HepG2 (cell line): ENCODE measurements at regions not wholly inside any gene's neighbourhood (a gene's known extent, or its start where the extent isn't known, plus 50 kb on each side); places are given as distances from the start of the nearest gene placed in this dataset.

Source experiments
- CC2D1A ChIP-seq: sonication (generic); formaldehyde crosslinking; IDR thresholded peaks from 2 replicates; pipeline ENCODE4 v1.8.1; 2023; ENCODE audit warnings: mild to moderate bottlenecking, missing genetic modification reagents
- CHD2 ChIP-seq: IDR thresholded peaks from 2 replicates; pipeline ENCODE4 v1.6.1; 2011; ENCODE audit warnings: low read depth, low read length, improper control_type of control experiment
- KMT2A ChIP-seq: sonication (generic); formaldehyde crosslinking; IDR thresholded peaks from 2 replicates; pipeline ENCODE4 v1.4.0; 2020; ENCODE audit warnings: missing genetic modification reagents
- PCBP2 ChIP-seq: fragments of 200-400 bp; formaldehyde crosslinking; optimal IDR thresholded peaks from 2 replicates; pipeline ENCODE3; 2018; ENCODE audit warnings: low read length, low read depth; ENCODE audit not compliant: poor library complexity, severe bottlenecking
- SETDB1 ChIP-seq: sonication (generic); formaldehyde crosslinking; IDR thresholded peaks from 2 replicates; pipeline ENCODE4 v1.5.1; 2020; ENCODE audit warnings: missing genetic modification reagents, mild to moderate bottlenecking, borderline replicate concordance
- TBX2 ChIP-seq: sonication (generic); formaldehyde crosslinking; IDR thresholded peaks from 2 replicates; pipeline ENCODE4 v1.5.0; 2020; ENCODE audit warnings: missing genetic modification reagents, mild to moderate bottlenecking, borderline replicate concordance
- TCF7L2 ChIP-seq: IDR thresholded peaks from 2 replicates; pipeline ENCODE4 v1.6.1; 2011; ENCODE audit warnings: mild to moderate bottlenecking, low read depth, low read length, moderate library complexity
- TP53 ChIP-seq: sonication (generic); formaldehyde crosslinking; conservative IDR thresholded peaks from 2 replicates; pipeline ENCODE4 v1.4.0; 2020; ENCODE audit warnings: missing genetic modification reagents
- ZFP90 ChIP-seq: sonication (generic); formaldehyde crosslinking; IDR thresholded peaks from 2 replicates; pipeline ENCODE4 v1.8.0; 2022; ENCODE audit warnings: missing genetic modification reagents, mild to moderate bottlenecking, inconsistent platforms, borderline replicate concordance
- ZNF383 ChIP-seq: sonication (generic); formaldehyde crosslinking; IDR thresholded peaks from 2 replicates; pipeline ENCODE4 v1.4.0; 2020; ENCODE audit warnings: missing genetic modification reagents, mild to moderate bottlenecking, borderline replicate concordance
- ZNF772 ChIP-seq: sonication (generic); formaldehyde crosslinking; IDR thresholded peaks from 2 replicates; pipeline ENCODE4 v1.5.0; 2020; ENCODE audit warnings: mild to moderate bottlenecking, missing genetic modification reagents
- ZNF83 ChIP-seq: sonication (generic); formaldehyde crosslinking; IDR thresholded peaks from 2 replicates; pipeline ENCODE4 v1.4.0; 2020; ENCODE audit warnings: missing genetic modification reagents, mild to moderate bottlenecking, borderline replicate concordance
- TF ChIP-seq, protein P1 (sequence below): sonication (generic); formaldehyde crosslinking; conservative IDR thresholded peaks from 2 replicates; pipeline ENCODE4 v1.4.0; 2020; ENCODE audit warnings: missing genetic modification reagents
- TF ChIP-seq, protein P2 (sequence below): sonication (generic); formaldehyde crosslinking; IDR thresholded peaks from 2 replicates; pipeline ENCODE4 v1.4.0; 2020; ENCODE audit warnings: missing genetic modification reagents, borderline replicate concordance
- TF ChIP-seq, protein P3 (sequence below): sonication (generic); formaldehyde crosslinking; IDR thresholded peaks from 2 replicates; pipeline ENCODE4 v1.5.1; 2020; ENCODE audit warnings: mild to moderate bottlenecking, missing genetic modification reagents, borderline replicate concordance
- TF ChIP-seq, protein P4 (sequence below): IDR thresholded peaks from 2 replicates; pipeline ENCODE4 v1.6.1; 2012; ENCODE audit warnings: low read depth, low read length, improper control_type of control experiment
- TF ChIP-seq, protein P5 (sequence below): sonication (generic); formaldehyde crosslinking; IDR thresholded peaks from 2 replicates; pipeline ENCODE4 v1.4.0; 2020; ENCODE audit warnings: mild to moderate bottlenecking, missing genetic modification reagents
- TF ChIP-seq, protein P6 (sequence below): sonication (generic); formaldehyde crosslinking; IDR thresholded peaks from 2 replicates; pipeline ENCODE4 v1.4.0; 2020; ENCODE audit warnings: missing genetic modification reagents

DNA sequence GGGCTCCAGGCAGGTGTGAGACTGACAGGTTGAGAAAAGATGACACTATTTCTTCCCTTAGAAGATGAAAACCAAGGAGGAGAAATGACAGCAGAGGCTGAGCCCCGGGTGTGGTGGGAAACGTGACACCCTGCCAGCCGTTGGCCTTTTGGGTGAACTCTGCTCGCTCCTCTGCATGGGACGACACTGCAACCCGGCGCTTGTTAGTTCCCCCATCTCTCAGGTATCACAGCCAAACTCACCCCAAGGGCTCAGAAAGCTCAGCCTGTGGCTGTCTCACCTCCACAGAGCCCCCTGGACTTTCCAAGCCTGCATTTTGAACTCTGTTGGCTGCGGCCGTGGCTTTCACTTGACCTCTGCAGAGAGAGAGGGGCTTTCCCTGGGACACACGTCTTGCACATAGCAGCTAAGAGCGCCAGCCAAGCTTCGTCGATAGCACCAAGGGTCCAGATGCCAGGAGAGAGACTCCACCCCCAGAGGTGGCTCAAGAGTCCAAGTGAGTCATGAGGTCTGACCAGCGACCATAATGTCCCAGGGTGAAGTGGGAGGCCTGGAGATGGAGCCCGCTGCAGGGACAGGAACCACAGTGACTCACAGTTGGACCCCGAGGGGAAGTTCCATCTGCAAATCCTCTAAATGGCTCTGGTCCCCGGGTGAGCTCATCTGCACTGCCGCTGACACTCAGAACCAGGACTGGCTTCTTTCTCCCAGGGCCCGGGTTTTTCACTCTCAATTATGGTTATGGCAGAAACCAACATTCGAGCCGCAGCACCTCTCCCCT lies 301.9 kb downstream of the SOX9 start (continued):
- TF ChIP-seq, protein P1, sequence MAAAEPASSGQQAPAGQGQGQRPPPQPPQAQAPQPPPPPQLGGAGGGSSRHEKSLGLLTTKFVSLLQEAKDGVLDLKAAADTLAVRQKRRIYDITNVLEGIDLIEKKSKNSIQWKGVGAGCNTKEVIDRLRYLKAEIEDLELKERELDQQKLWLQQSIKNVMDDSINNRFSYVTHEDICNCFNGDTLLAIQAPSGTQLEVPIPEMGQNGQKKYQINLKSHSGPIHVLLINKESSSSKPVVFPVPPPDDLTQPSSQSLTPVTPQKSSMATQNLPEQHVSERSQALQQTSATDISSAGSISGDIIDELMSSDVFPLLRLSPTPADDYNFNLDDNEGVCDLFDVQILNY: no peak
- TF ChIP-seq ZNF383 (CRISPR knock-in tag) (0 out of 2 replicates have a peak, but pooled peaks have one; percentile 73), KMT2A (CRISPR knock-in tag) (peak; percentile 69), SETDB1 (no peak), PCBP2 (no peak), TCF7L2 (no peak), CHD2 (peak; percentile 47; the same call in 1 of the 2 replicates), TP53 (CRISPR knock-in tag) (no peak), ZNF83 (CRISPR knock-in tag) (no peak), TBX2 (CRISPR knock-in tag) (peak; percentile 88), CC2D1A (no peak), ZNF772 (CRISPR knock-in tag) (no peak), ZFP90 (CRISPR knock-in tag) (0 out of 2 replicates have a peak, but pooled peaks have one; percentile 52)
- TF ChIP-seq, protein P2, sequence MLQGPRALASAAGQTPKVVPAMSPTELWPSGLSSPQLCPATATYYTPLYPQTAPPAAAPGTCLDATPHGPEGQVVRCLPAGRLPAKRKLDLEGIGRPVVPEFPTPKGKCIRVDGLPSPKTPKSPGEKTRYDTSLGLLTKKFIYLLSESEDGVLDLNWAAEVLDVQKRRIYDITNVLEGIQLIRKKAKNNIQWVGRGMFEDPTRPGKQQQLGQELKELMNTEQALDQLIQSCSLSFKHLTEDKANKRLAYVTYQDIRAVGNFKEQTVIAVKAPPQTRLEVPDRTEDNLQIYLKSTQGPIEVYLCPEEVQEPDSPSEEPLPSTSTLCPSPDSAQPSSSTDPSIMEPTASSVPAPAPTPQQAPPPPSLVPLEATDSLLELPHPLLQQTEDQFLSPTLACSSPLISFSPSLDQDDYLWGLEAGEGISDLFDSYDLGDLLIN (CRISPR knock-in tag): no peak
- TF ChIP-seq, protein P3, sequence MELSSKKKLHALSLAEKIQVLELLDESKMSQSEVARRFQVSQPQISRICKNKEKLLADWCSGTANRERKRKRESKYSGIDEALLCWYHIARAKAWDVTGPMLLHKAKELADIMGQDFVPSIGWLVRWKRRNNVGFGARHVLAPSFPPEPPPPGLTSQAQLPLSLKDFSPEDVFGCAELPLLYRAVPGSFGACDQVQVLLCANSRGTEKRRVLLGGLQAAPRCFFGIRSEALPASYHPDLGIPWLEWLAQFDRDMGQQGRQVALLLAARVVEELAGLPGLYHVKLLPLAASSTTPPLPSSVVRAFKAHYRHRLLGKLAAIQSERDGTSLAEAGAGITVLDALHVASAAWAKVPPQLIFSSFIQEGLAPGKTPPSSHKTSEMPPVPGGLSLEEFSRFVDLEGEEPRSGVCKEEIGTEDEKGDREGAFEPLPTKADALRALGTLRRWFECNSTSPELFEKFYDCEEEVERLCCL: 0 out of 2 replicates have a peak, but pooled peaks have one; percentile 51
- TF ChIP-seq, protein P4, sequence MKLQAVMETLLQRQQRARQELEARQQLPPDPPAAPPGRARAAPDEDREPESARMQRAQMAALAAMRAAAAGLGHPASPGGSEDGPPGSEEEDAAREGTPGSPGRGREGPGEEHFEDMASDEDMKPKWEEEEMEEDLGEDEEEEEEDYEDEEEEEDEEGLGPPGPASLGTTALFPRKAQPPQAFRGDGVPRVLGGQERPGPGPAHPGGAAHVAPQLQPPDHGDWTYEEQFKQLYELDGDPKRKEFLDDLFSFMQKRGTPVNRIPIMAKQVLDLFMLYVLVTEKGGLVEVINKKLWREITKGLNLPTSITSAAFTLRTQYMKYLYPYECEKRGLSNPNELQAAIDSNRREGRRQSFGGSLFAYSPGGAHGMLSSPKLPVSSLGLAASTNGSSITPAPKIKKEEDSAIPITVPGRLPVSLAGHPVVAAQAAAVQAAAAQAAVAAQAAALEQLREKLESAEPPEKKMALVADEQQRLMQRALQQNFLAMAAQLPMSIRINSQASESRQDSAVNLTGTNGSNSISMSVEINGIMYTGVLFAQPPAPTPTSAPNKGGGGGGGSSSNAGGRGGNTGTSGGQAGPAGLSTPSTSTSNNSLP: no peak; the same call in 1 of the 2 replicates
- TF ChIP-seq, protein P5, sequence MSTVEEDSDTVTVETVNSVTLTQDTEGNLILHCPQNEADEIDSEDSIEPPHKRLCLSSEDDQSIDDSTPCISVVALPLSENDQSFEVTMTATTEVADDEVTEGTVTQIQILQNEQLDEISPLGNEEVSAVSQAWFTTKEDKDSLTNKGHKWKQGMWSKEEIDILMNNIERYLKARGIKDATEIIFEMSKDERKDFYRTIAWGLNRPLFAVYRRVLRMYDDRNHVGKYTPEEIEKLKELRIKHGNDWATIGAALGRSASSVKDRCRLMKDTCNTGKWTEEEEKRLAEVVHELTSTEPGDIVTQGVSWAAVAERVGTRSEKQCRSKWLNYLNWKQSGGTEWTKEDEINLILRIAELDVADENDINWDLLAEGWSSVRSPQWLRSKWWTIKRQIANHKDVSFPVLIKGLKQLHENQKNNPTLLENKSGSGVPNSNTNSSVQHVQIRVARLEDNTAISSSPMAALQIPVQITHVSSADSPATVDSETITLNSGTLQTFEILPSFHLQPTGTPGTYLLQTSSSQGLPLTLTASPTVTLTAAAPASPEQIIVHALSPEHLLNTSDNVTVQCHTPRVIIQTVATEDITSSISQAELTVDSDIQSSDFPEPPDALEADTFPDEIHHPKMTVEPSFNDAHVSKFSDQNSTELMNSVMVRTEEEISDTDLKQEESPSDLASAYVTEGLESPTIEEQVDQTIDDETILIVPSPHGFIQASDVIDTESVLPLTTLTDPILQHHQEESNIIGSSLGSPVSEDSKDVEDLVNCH (CRISPR knock-in tag): 0 out of 2 replicates have a peak, but pooled peaks have one; percentile 81
- TF ChIP-seq, protein P6, sequence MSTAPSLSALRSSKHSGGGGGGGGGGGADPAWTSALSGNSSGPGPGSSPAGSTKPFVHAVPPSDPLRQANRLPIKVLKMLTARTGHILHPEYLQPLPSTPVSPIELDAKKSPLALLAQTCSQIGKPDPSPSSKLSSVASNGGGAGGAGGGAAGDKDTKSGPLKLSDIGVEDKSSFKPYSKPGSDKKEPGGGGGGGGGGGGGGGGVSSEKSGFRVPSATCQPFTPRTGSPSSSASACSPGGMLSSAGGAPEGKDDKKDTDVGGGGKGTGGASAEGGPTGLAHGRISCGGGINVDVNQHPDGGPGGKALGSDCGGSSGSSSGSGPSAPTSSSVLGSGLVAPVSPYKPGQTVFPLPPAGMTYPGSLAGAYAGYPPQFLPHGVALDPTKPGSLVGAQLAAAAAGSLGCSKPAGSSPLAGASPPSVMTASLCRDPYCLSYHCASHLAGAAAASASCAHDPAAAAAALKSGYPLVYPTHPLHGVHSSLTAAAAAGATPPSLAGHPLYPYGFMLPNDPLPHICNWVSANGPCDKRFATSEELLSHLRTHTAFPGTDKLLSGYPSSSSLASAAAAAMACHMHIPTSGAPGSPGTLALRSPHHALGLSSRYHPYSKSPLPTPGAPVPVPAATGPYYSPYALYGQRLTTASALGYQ: no peak; the same call in 1 of the 2 replicates
